ENCODE measurements at regions not wholly inside any gene's neighbourhood (a gene's known extent, or its start where the extent isn't known, plus 50 kb on each side); places are given as distances from the start of the nearest gene placed in this dataset.

GRCh38 chr10:117680601-117681000, 138.1 kb downstream of the EMX2 start:
- H3K4me3 ChIP-seq (replicated peaks in 1 of 2; ENCODE audit: low read depth in 1 of 2, low read length in 2 of 2), result no peak overlapping the region
- intact Hi-C loops (cut with micrococcal nuclease), result no loop called here
- peaks cover 10 to 28% of the 10 kb centered on the region in 2 experiments; a peak in 3 of 4 replicates for H3K4me1 ChIP-seq (ENCODE audit: control insufficient read depth in 1 of 2, insufficient read depth in 2 of 2, low read length in 2 of 2)
- CTCF ChIA-PET, result no interaction called here
- H3K79me2 ChIP-seq (ENCODE audit: insufficient read depth, low read length), result no peaks in the 10 kb centered on the region
- ATAC-seq (no peak), DNase-seq (ENCODE audit: low read depth, low spot score) (no peak)
- H3K9me2 ChIP-seq (ENCODE audit: insufficient read depth), result no peaks in the 10 kb centered on the region
- H3K36me3 ChIP-seq (ENCODE audit: control insufficient read depth in 1 of 2, insufficient read depth in 2 of 2, low read length in 2 of 2), result no peaks in the 10 kb centered on the region
- no peak overlapping the region for H3K9ac ChIP-seq (ENCODE audit: low read length)
- H4K20me1 ChIP-seq (ENCODE audit: insufficient read depth), result no peaks in the 10 kb centered on the region
- RAD21 ChIA-PET (ENCODE audit: low non-redundant PET in 1 of 2, low total read pairs in 2 of 2, uncharacterized antibody in 2 of 2, unreplicated experiment in 2 of 2), result no interaction called here
- POLR2A ChIA-PET, result interaction anchor here (1.0 kb wide), 1 partner anchor 11 kb away, joined by 4 read pairs; no protein-coding TSS in a partner anchor
- TF ChIP-seq SIN3A (IDR thresholded peaks at IDR 0.05; ENCODE audit: low read depth), result no peak
- TF ChIP-seq EZH2 (IDR thresholded peaks at IDR 0.05), result no peak
- no peak for TF ChIP-seq ZBTB33 (IDR thresholded peaks at IDR 0.05; ENCODE audit: extremely low read depth, insufficient replicate concordance, low read length)
- TF ChIP-seq REST (IDR thresholded peaks at IDR 0.05; ENCODE audit: low read depth), result no peak
- no peak for TF ChIP-seq RAD21 (IDR thresholded peaks at IDR 0.05; ENCODE audit: low read depth)
- TF ChIP-seq SP1 (IDR thresholded peaks at IDR 0.05; ENCODE audit: low read depth), result no peak
- no peak for TF ChIP-seq YY1 (IDR thresholded peaks at IDR 0.05; ENCODE audit: extremely low read depth, insufficient replicate concordance, low read depth, low read length)
- TF ChIP-seq ZNF274 (IDR thresholded peaks at IDR 0.05; ENCODE audit: low read depth, low read length), result no peak
- no peak for TF ChIP-seq CEBPB (IDR thresholded peaks at IDR 0.05; ENCODE audit: low read depth)
- no peak for TF ChIP-seq SRF (IDR thresholded peaks at IDR 0.05; ENCODE audit: low read depth)
- no peak for TF ChIP-seq CTCF (IDR thresholded peaks at IDR 0.05 in 2 of 3, conservative IDR thresholded peaks at IDR 0.05 in 1 of 3; ENCODE audit: borderline replicate concordance in 1 of 3, insufficient read depth in 1 of 3, low read depth in 2 of 3, low read length in 2 of 3)
- no peak for TF ChIP-seq EGR1 (IDR thresholded peaks at IDR 0.05; ENCODE audit: low read depth)
- TF ChIP-seq ATF3 (IDR thresholded peaks at IDR 0.05), result no peak
- TF ChIP-seq JUND (IDR thresholded peaks at IDR 0.05), result no peak
- no peak for TF ChIP-seq FOSL1 (IDR thresholded peaks at IDR 0.05; ENCODE audit: low read depth)
- no TSS peak for BruUV-seq (replicated peaks)
- H2AFZ ChIP-seq (ENCODE audit: low read depth, low read length, poor library complexity, severe bottlenecking), result no peak overlapping the region
- H3K27me3 ChIP-seq (ENCODE audit: insufficient read depth, low read length), result no peaks in the 10 kb centered on the region
- no peak overlapping the region for H3K4me2 ChIP-seq (ENCODE audit: low read length)
- H3K27ac ChIP-seq (ENCODE audit: low read depth, low read length), result no peak overlapping the region
- no peaks in the 10 kb centered on the region for H3K9me3 ChIP-seq (ENCODE audit: control insufficient read depth in 1 of 2, insufficient read depth in 1 of 2, low read depth in 1 of 2, low read length in 2 of 2)
